ENCODE measurements at regions not wholly inside any gene's neighbourhood (a gene's known extent, or its start where the extent isn't known, plus 50 kb on each side); places are given as distances from the start of the nearest gene placed in this dataset.

GRCh38 chr5:38669361-38669880 is 113.0 kb upstream of the LIFR start:
- Histone ChIP-seq H3K4me3 (no peak overlapping the region), H3K9me3 (no peaks in the 10 kb centered on the region), H3K27ac (replicated peaks in 1 of 4) (no peak overlapping the region), H3K27me3 (no peaks in the 10 kb centered on the region), H3K36me3 (no peaks in the 10 kb centered on the region), H3K4me1 (peaks cover 5 to 7% (median 6%) of the 10 kb centered on the region in 4 donors)
- intact Hi-C loops (cut with DNase I) = loop anchor here (10.0 kb wide), 1 partner anchor 225 kb away; no protein-coding TSS in a partner anchor
- 85% methylated on average over 2 of the region's 2 CpGs for whole genome bisulfite sequencing
- TF ChIP-seq POLR2A (IDR thresholded peaks at IDR 0.05; ENCODE audit: low read depth) (no peak), POLR2AphosphoS5 (IDR thresholded peaks at IDR 0.05) (no peak), EP300 (IDR thresholded peaks at IDR 0.05) (no peak), CTCF (IDR thresholded peaks at IDR 0.05) (no peak)
- no peak for DNase-seq (ENCODE audit: extremely low spot score)

- Histone ChIP-seq H3K9me3 (no peaks in the 10 kb centered on the region), H3K27me3 (no peaks in the 10 kb centered on the region), H3K4me1 (peaks cover 5 to 7% (median 6%) of the 10 kb centered on the region in 4 donors), H3K4me3 (no peak overlapping the region), H3K36me3 (no peaks in the 10 kb centered on the region), H3K27ac (replicated peaks in 1 of 4) (no peak overlapping the region)
- DNase-seq (ENCODE audit: extremely low spot score) = no peak
- WGBS = 88% methylated on average over 2 of the region's 2 CpGs
- TF ChIP-seq EP300 (IDR thresholded peaks at IDR 0.05) (no peak), CTCF (IDR thresholded peaks at IDR 0.05) (no peak), POLR2AphosphoS5 (IDR thresholded peaks at IDR 0.05) (no peak), POLR2A (IDR thresholded peaks at IDR 0.05; ENCODE audit: low read depth) (no peak)
- intact Hi-C loops (cut with DNase I) = no loop called here
Measured at GRCh38 chr5:38670066-38670465, 113.6 kb upstream of the LIFR start.

GRCh38 chr5:38670878-38671277 is 114.4 kb upstream of the LIFR start:
- Histone ChIP-seq H3K27ac (replicated peaks in 1 of 4) (no peak overlapping the region), H3K36me3 (no peaks in the 10 kb centered on the region), H3K27me3 (no peaks in the 10 kb centered on the region), H3K4me3 (no peak overlapping the region), H3K9me3 (no peaks in the 10 kb centered on the region), H3K4me1 (peaks cover 5 to 7% (median 6%) of the 10 kb centered on the region in 4 donors)
- no peak for DNase-seq (ENCODE audit: extremely low spot score)
- intact Hi-C loops (cut with DNase I) = no loop called here
- 40% methylated on average over 1 of the region's 1 CpG for WGBS
- TF ChIP-seq CTCF (IDR thresholded peaks at IDR 0.05) = no peak
- no peak for TF ChIP-seq EP300 (IDR thresholded peaks at IDR 0.05)
- no peak for TF ChIP-seq POLR2A (IDR thresholded peaks at IDR 0.05; ENCODE audit: low read depth)
- peak in 1 of 2 donors; percentile 16 for TF ChIP-seq POLR2AphosphoS5 (IDR thresholded peaks at IDR 0.05)

GRCh38 chr5:38672059-38672788 is 115.8 kb upstream of the LIFR start:
- no peak overlapping the region for H3K27ac ChIP-seq (replicated peaks in 1 of 4)
- intact Hi-C loops (cut with DNase I) = no loop called here
- H3K27me3 ChIP-seq = no peaks in the 10 kb centered on the region
- H3K9me3 ChIP-seq = no peaks in the 10 kb centered on the region
- H3K4me1 ChIP-seq = no peaks in the 10 kb centered on the region
- no peak for DNase-seq (ENCODE audit: extremely low spot score)
- no peaks in the 10 kb centered on the region for H3K36me3 ChIP-seq
- no peak overlapping the region for H3K4me3 ChIP-seq
- TF ChIP-seq POLR2A (IDR thresholded peaks at IDR 0.05; ENCODE audit: low read depth) (no peak), CTCF (IDR thresholded peaks at IDR 0.05) (no peak), POLR2AphosphoS5 (IDR thresholded peaks at IDR 0.05) (no peak), EP300 (IDR thresholded peaks at IDR 0.05) (no peak)
- WGBS = 81% methylated on average over 5 of the region's 5 CpGs

Data from esophagus muscularis mucosa (tissue), 4 donors.